IMR-90 (cell line): ENCODE measurements at regions not wholly inside any gene's neighbourhood (a gene's known extent, or its start where the extent isn't known, plus 50 kb on each side); places are given as distances from the start of the nearest gene placed in this dataset.

Experiments
- ATAC-seq: fragments of 200-7000 bp; cut with Tn5 transposase; 2 replicates; pipeline ENCODE4 v1.9.1; 2020; ENCODE audit warnings: low read depth, mild to moderate bottlenecking, moderate library complexity
- BruUV-seq: library from RNA; stranded (reverse); fragments of 400-500 nt; replicated peaks from 2 replicates; lab custom pipeline; 2021; lab: Mats Ljungman, UMichigan
- CTCF ChIA-PET: fragments of 300-600 bp; formaldehyde crosslinking; extraction: SDS; loops from one replicate; lab custom pipeline; 2021; ENCODE audit warnings: antibody characterized with exemption; lab: Yijun Ruan, JAX
- POLR2A ChIA-PET: fragments of 300-600 bp; sonication (Branson Sonifier 250); formaldehyde crosslinking; loops from one replicate; lab custom pipeline; 2022; ENCODE audit warnings: antibody characterized with exemption; ENCODE audit not compliant: unreplicated experiment; lab: Charles Lee
- DNase-seq: peaks from one replicate; pipeline ENCODE4 v3.0.0; 2013
- H2AFZ ChIP-seq: replicated peaks from 2 replicates; pipeline ENCODE3; 2013; ENCODE audit warnings: low read length, mild to moderate bottlenecking; ENCODE audit not compliant: poor library complexity
- H2AK5ac ChIP-seq: 2 replicates; pipeline ENCODE4 v1.6.1; 2013; ENCODE audit warnings: low read depth, low read length, inconsistent platforms
- H2AK9ac ChIP-seq: replicated peaks from 2 replicates; pipeline ENCODE3; 2013; ENCODE audit warnings: mild to moderate bottlenecking, low read depth, low read length, moderate library complexity; ENCODE audit not compliant: poor library complexity
- H2BK120ac ChIP-seq: 2 replicates; pipeline ENCODE4 v1.6.1; 2013; ENCODE audit warnings: low read depth, low read length, inconsistent platforms
- H2BK15ac ChIP-seq: 3 replicates; pipeline ENCODE4 v1.6.1; 2013; ENCODE audit warnings: low read depth, low read length, inconsistent platforms
- H2BK20ac ChIP-seq: 2 replicates; pipeline ENCODE4 v1.6.1; 2013; ENCODE audit warnings: low read depth, mild to moderate bottlenecking, inconsistent platforms, low read length, moderate library complexity
- H2BK5ac ChIP-seq: 2 replicates; pipeline ENCODE4 v1.6.1; 2013; ENCODE audit warnings: mild to moderate bottlenecking, low read depth, low read length, inconsistent platforms; ENCODE audit not compliant: poor library complexity, severe bottlenecking
- H3K14ac ChIP-seq: replicated peaks from 2 replicates; pipeline ENCODE4 v1.6.1; 2013; ENCODE audit warnings: low read depth, low read length, inconsistent platforms
- H3K18ac ChIP-seq: 2 replicates; pipeline ENCODE4 v1.6.1; 2013; ENCODE audit warnings: low read depth, low read length, control low read depth
- H3K23ac ChIP-seq: 2 replicates; pipeline ENCODE4 v1.6.1; 2013; ENCODE audit warnings: low read depth, low read length, inconsistent platforms
- H3K27ac ChIP-seq: 2 replicates; pipeline ENCODE4 v1.5.1; 2013; ENCODE audit warnings: mild to moderate bottlenecking, control low read depth, low read length; ENCODE audit not compliant: insufficient read depth
- H3K27me3 ChIP-seq: 2 replicates; pipeline ENCODE4 v1.6.1; 2013; ENCODE audit warnings: low read length; ENCODE audit not compliant: control insufficient read depth, insufficient read depth
- H3K36me3 ChIP-seq: 2 replicates; pipeline ENCODE4 v1.6.1; 2013; ENCODE audit warnings: low read length, mixed read lengths; ENCODE audit not compliant: control insufficient read depth, insufficient read depth
- H3K4ac ChIP-seq: 2 replicates; pipeline ENCODE4 v1.6.1; 2013; ENCODE audit warnings: low read depth, low read length, inconsistent platforms
- H3K4me1 ChIP-seq: 2 replicates; pipeline ENCODE4 v1.6.1; 2013; ENCODE audit warnings: low read length, mixed read lengths; ENCODE audit not compliant: control insufficient read depth, insufficient read depth
- H3K4me2 ChIP-seq: 2 replicates; pipeline ENCODE4 v1.6.1; 2013; ENCODE audit warnings: low read depth, mild to moderate bottlenecking, control low read depth, low read length, moderate library complexity
- H3K4me3 ChIP-seq: 2 replicates; pipeline ENCODE4 v1.5.1; 2013; ENCODE audit warnings: low read depth, mild to moderate bottlenecking, control low read depth, low read length, moderate library complexity; ENCODE audit not compliant: insufficient read depth
- H3K56ac ChIP-seq: 2 replicates; pipeline ENCODE4 v1.6.1; 2013; ENCODE audit warnings: low read length, inconsistent platforms; ENCODE audit not compliant: insufficient read depth; ENCODE audit errors: extremely low read depth
- H3K79me1 ChIP-seq, 2 experiments: 2 replicates each; pipeline ENCODE4 v1.6.1; 2013; ENCODE audit warnings: low read length in 2 of 2, inconsistent platforms in 1 of 2, low read depth in 1 of 2
- H3K9ac ChIP-seq: 2 replicates; pipeline ENCODE4 v1.6.1; 2013; ENCODE audit warnings: low read depth, low read length, control low read depth
- H3K9me1 ChIP-seq: 2 replicates; pipeline ENCODE4 v1.6.1; 2013; ENCODE audit warnings: low read length, inconsistent platforms; ENCODE audit not compliant: insufficient read depth
- H3K9me3 ChIP-seq: 2 replicates; pipeline ENCODE4 v1.6.1; 2013; ENCODE audit warnings: low read length; ENCODE audit not compliant: control insufficient read depth, insufficient read depth
- H4K20me1 ChIP-seq: 2 replicates; pipeline ENCODE4 v1.6.1; 2013; ENCODE audit warnings: low read length, inconsistent platforms; ENCODE audit not compliant: insufficient read depth
- H4K5ac ChIP-seq: 2 replicates; pipeline ENCODE4 v1.6.1; 2013; ENCODE audit warnings: mild to moderate bottlenecking, low read depth, low read length, control low read depth
- H4K8ac ChIP-seq, 2 experiments: 2 replicates each; pipeline ENCODE4 v1.6.1; 2013; ENCODE audit warnings: low read depth in 2 of 2, low read length in 2 of 2, control low read depth in 1 of 2, inconsistent platforms in 1 of 2
- H4K91ac ChIP-seq: 2 replicates; pipeline ENCODE4 v1.6.1; 2013; ENCODE audit warnings: low read depth, low read length, inconsistent platforms; ENCODE audit not compliant: insufficient read depth
- BHLHE40 ChIP-seq: fragments of 150-350 bp; IDR thresholded peaks from 2 replicates; pipeline ENCODE4 v1.6.1; 2016; ENCODE audit warnings: mild to moderate bottlenecking, low read depth, low read length
- CEBPB ChIP-seq: IDR thresholded peaks from 2 replicates; pipeline ENCODE4 v1.6.1; 2012; ENCODE audit warnings: low read depth, low read length, improper control_type of control experiment
- CTCF ChIP-seq: conservative IDR thresholded peaks from 2 replicates; pipeline ENCODE4 v1.5.1; 2012; ENCODE audit warnings: mild to moderate bottlenecking, low read depth, low read length, improper control_type of control experiment
- ELK1 ChIP-seq: fragments of 150-350 bp; IDR thresholded peaks from 2 replicates; pipeline ENCODE4 v1.6.1; 2016; ENCODE audit warnings: low read depth, mild to moderate bottlenecking, low read length, moderate library complexity, borderline replicate concordance
- MAFK ChIP-seq: IDR thresholded peaks from 2 replicates; pipeline ENCODE4 v1.6.1; 2012; ENCODE audit warnings: low read depth, low read length, improper control_type of control experiment
- MAZ ChIP-seq: IDR thresholded peaks from 2 replicates; pipeline ENCODE4 v1.6.1; 2012; ENCODE audit warnings: low read depth, mild to moderate bottlenecking, low read length, improper control_type of control experiment, moderate library complexity, borderline replicate concordance
- MXI1 ChIP-seq: IDR thresholded peaks from 2 replicates; pipeline ENCODE4 v1.6.1; 2012; ENCODE audit warnings: low read depth, mild to moderate bottlenecking, low read length, moderate library complexity, borderline replicate concordance
- RAD21 ChIP-seq: IDR thresholded peaks from 2 replicates; pipeline ENCODE4 v1.6.1; 2012; ENCODE audit warnings: low read length, improper control_type of control experiment
- RFX5 ChIP-seq: IDR thresholded peaks from 2 replicates; pipeline ENCODE4 v1.8.0; 2012; ENCODE audit warnings: low read depth, mild to moderate bottlenecking, low read length, moderate library complexity
- SMC3 ChIP-seq: fragments of 150-350 bp; IDR thresholded peaks from 2 replicates; pipeline ENCODE4 v1.6.1; 2016; ENCODE audit warnings: low read depth, mild to moderate bottlenecking, antibody characterized with exemption, low read length, moderate library complexity
- USF2 ChIP-seq: fragments of 150-350 bp; IDR thresholded peaks from 2 replicates; pipeline ENCODE4 v1.6.1; 2017; ENCODE audit warnings: mild to moderate bottlenecking, antibody characterized with exemption, low read length, low read depth
- WGBS, 2 experiments: methylation state at CpG; one replicate each; pipeline versions ENCODE4 v1.1.5 to v1.1.7; 2013; ENCODE audit warnings: missing lambda C conversion rate in 2 of 2; ENCODE audit not compliant: insufficient read length in 1 of 2; ENCODE audit errors: extremely low coverage in 2 of 2; 5-methylcytosine and 5-hydroxymethylcytosine counted together
- dilution Hi-C: fragments of 300-500 bp; cut with HindIII; formaldehyde crosslinking; loops from one replicate; pipeline ENCODE4 v1.14.3; 2018; ENCODE audit warnings: low sequenced_read_pairs; ENCODE audit not compliant: unreplicated experiment
- in situ Hi-C: fragments of 300-500 bp; cut with MboI; formaldehyde crosslinking; loops from 3 replicates; pipeline ENCODE4 v1.14.3; 2019; ENCODE audit warnings: low sequenced_read_pairs, inconsistent platforms, mixed read lengths
- intact Hi-C: fragments of 100-400 bp; cut with micrococcal nuclease; formaldehyde crosslinking; loops from 2 replicates; pipeline ENCODE4 v1.10.0; 2022

GRCh38 chr9:7403839-7404487 lies 395.6 kb downstream of the DMAC1 start:
- no peak overlapping the region for H2BK5ac ChIP-seq
- no peak overlapping the region for H2AK9ac ChIP-seq
- H3K36me3 ChIP-seq = no peaks in the 10 kb centered on the region
- CTCF ChIA-PET = no interaction called here
- H3K14ac ChIP-seq = no peak overlapping the region
- no peak overlapping the region for H4K5ac ChIP-seq
- no peaks in the 10 kb centered on the region for H3K9me1 ChIP-seq
- ATAC-seq (no peak), DNase-seq (no peak)
- no peak overlapping the region for H3K4me2 ChIP-seq
- no peak overlapping the region for H2BK15ac ChIP-seq
- no peak for TF ChIP-seq CTCF
- no peak for TF ChIP-seq CEBPB
- no peak for TF ChIP-seq MAFK
- no peak for TF ChIP-seq BHLHE40
- no peak for TF ChIP-seq MAZ
- no peak for TF ChIP-seq SMC3
- TF ChIP-seq USF2 = no peak
- no peak for TF ChIP-seq ELK1
- TF ChIP-seq RAD21 = no peak
- TF ChIP-seq MXI1 = no peak
- no peak for TF ChIP-seq RFX5
- no peak overlapping the region; the same call in 1 of the 2 replicates for H3K18ac ChIP-seq
- no peak overlapping the region for H3K23ac ChIP-seq
- dilution Hi-C loops (no loop called here), intact Hi-C loops (loop anchor here (10.0 kb wide), 2 partner anchors 349 to 401 kb away; no protein-coding TSS in a partner anchor), in situ Hi-C loops (no loop called here)
- no peak overlapping the region for H3K4ac ChIP-seq
- no peak overlapping the region for H4K8ac ChIP-seq
- H3K79me1 ChIP-seq = no peaks in the 10 kb centered on the region
- POLR2A ChIA-PET = no interaction called here
- peaks cover 3% of the 10 kb centered on the region; the same call in 1 of the 2 replicates for H3K4me1 ChIP-seq
- no peaks in the 10 kb centered on the region for H3K27me3 ChIP-seq
- H2BK20ac ChIP-seq = no peak overlapping the region
- H2AK5ac ChIP-seq = no peak overlapping the region
- no peak overlapping the region for H2BK120ac ChIP-seq
- no peak overlapping the region for H3K9ac ChIP-seq
- H4K20me1 ChIP-seq = no peaks in the 10 kb centered on the region
- H3K56ac ChIP-seq = no peak overlapping the region
- no peak overlapping the region for H2AFZ ChIP-seq
- no TSS peak for BruUV-seq
- no peak overlapping the region for H4K91ac ChIP-seq
- H3K9me3 ChIP-seq = no peaks in the 10 kb centered on the region
- H3K4me3 ChIP-seq = no peak overlapping the region
- WGBS, 2 experiments = no CpG with 5 or more reads among the region's 7 CpGs
- no peak overlapping the region for H3K27ac ChIP-seq
